ENCODE measurements at regions not wholly inside any gene's neighbourhood (a gene's known extent, or its start where the extent isn't known, plus 50 kb on each side); places are given as distances from the start of the nearest gene placed in this dataset.

GRCh38 chr3:194072097-194072428, 63.9 kb upstream of the HES1 start:
- H3K27me3 ChIP-seq (ENCODE audit: insufficient read depth, low read length), result peaks cover 4% of the 10 kb centered on the region; the same call in 1 of the 2 replicates
- no peak overlapping the region for H3K14ac ChIP-seq (ENCODE audit: insufficient read depth, low read length)
- H3K4me2 ChIP-seq (ENCODE audit: insufficient read depth, insufficient read length, low read length), result no peak overlapping the region
- no peak overlapping the region for H2BK20ac ChIP-seq (ENCODE audit: low read depth, low read length, poor library complexity, severe bottlenecking)
- no peak for TF ChIP-seq CTCF (conservative IDR thresholded peaks at IDR 0.05)
- peaks cover 5 to 24% (median 13%) of the 10 kb centered on the region in 3 experiments; a peak in 4 of 7 replicates for H3K36me3 Mint-ChIP-seq (ENCODE audit: insufficient read depth in 1 of 3, low read depth in 3 of 3)
- H2BK12ac ChIP-seq (ENCODE audit: insufficient read length, low read depth, low read length), result no peak overlapping the region
- WGBS (ENCODE audit: extremely low coverage, insufficient read length, low lambda C conversion rate), result no CpG with 5 or more reads among the region's 9 CpGs
- H4K5ac ChIP-seq (ENCODE audit: insufficient read length, low read depth, low read length), result no peak overlapping the region
- H3K23me2 ChIP-seq (ENCODE audit: insufficient read length, low read depth, low read length, poor library complexity, severe bottlenecking), result no peaks in the 10 kb centered on the region
- H3K4me1 ChIP-seq (ENCODE audit: insufficient read depth, low read length), result no peaks in the 10 kb centered on the region
- peaks cover 10 to 14% of the 10 kb centered on the region in 2 experiments for H3K4me1 Mint-ChIP-seq
- H3K79me1 ChIP-seq (ENCODE audit: insufficient read depth, low read depth, low read length, poor library complexity, severe bottlenecking), result no peaks in the 10 kb centered on the region
- H3K23ac ChIP-seq (ENCODE audit: insufficient read length, low read depth, low read length), result no peak overlapping the region
- no peaks in the 10 kb centered on the region for H3K79me2 ChIP-seq (ENCODE audit: insufficient read depth, low read length)
- peaks cover 18 to 29% of the 10 kb centered on the region in 2 experiments for H3K9me3 Mint-ChIP-seq
- no peak overlapping the region for H2AK5ac ChIP-seq (ENCODE audit: insufficient read length, low read length)
- H2AFZ ChIP-seq (ENCODE audit: low read length), result no peak overlapping the region
- no peak overlapping the region for H3K4me3 Mint-ChIP-seq
- peaks cover 50% of the 10 kb centered on the region for H3K27me3 Mint-ChIP-seq (ENCODE audit: low read depth)
- H3K4ac ChIP-seq (ENCODE audit: low read depth, low read length), result no peak overlapping the region
- no peak overlapping the region for H4K91ac ChIP-seq (ENCODE audit: insufficient read length, low read depth, low read length)
- no peak for DNase-seq
- H4K8ac ChIP-seq (replicated peaks; ENCODE audit: insufficient read length, low read depth, low read length), result no peak overlapping the region
- no peak overlapping the region for H3K56ac ChIP-seq (ENCODE audit: insufficient read length, low read depth, low read length)
- H3K9me3 ChIP-seq (ENCODE audit: control insufficient read depth, low read depth, low read length), result no peaks in the 10 kb centered on the region
- H3K27ac ChIP-seq (ENCODE audit: insufficient read length, low read depth, low read length), result no peak overlapping the region
- no peak overlapping the region for H2BK120ac ChIP-seq (ENCODE audit: low read depth, low read length, poor library complexity, severe bottlenecking)
- H3K18ac ChIP-seq (ENCODE audit: insufficient read length, low read depth, low read length), result no peak overlapping the region
- H3K9ac ChIP-seq (ENCODE audit: extremely low read depth, insufficient read length, low read length), result no peak overlapping the region
- no peak overlapping the region for H3T11ph ChIP-seq (ENCODE audit: low read length)
- no peak overlapping the region for H2BK15ac ChIP-seq (ENCODE audit: low read depth, low read length)
- H2BK5ac ChIP-seq (ENCODE audit: insufficient read length, low read length), result no peak overlapping the region
- H3K27ac Mint-ChIP-seq, result no peak overlapping the region
- H4K20me1 ChIP-seq (ENCODE audit: control insufficient read depth, insufficient read depth, insufficient read length), result peaks cover 3% of the 10 kb centered on the region

Measured in H9 (cell line).